PC-3 (cell line): ENCODE measurements at regions not wholly inside any gene's neighbourhood (a gene's known extent, or its start where the extent isn't known, plus 50 kb on each side); places are given as distances from the start of the nearest gene placed in this dataset.

Experiments
- EZH2phosphoT487 ChIP-seq: fragments of 300-600 bp; sonication (generic); IDR thresholded peaks from 2 replicates; pipeline ENCODE4 v1.6.1; 2018; ENCODE audit warnings: mild to moderate bottlenecking, antibody characterized with exemption, low read length, borderline replicate concordance
- TF ChIP-seq, protein P1 (sequence below): fragments of 300-600 bp; sonication (generic); conservative IDR thresholded peaks from 2 replicates; pipeline ENCODE4 v1.5.1; 2017; ENCODE audit warnings: antibody characterized with exemption, low read depth, mild to moderate bottlenecking, low read length

DNA sequence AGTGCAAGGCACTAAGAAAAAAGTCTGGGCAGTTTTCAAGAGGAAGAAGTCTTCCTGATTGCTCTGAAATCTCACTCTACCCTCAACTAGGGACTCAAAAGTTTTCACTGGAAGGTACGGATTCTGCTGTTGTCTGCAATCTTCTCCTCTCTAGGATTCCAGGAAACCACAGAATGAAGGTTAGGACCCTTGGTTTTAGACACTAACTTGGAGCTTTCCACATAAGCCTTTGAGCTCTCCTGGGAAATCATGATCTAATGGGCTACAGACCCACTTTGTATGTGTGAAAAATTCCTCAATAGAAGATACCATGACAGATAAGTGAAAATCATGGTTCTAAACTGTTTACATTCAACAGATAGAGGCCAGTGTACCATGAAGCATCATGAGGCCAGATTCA lies 265.1 kb downstream of the PSAT1 start:
- TF ChIP-seq, protein P1, sequence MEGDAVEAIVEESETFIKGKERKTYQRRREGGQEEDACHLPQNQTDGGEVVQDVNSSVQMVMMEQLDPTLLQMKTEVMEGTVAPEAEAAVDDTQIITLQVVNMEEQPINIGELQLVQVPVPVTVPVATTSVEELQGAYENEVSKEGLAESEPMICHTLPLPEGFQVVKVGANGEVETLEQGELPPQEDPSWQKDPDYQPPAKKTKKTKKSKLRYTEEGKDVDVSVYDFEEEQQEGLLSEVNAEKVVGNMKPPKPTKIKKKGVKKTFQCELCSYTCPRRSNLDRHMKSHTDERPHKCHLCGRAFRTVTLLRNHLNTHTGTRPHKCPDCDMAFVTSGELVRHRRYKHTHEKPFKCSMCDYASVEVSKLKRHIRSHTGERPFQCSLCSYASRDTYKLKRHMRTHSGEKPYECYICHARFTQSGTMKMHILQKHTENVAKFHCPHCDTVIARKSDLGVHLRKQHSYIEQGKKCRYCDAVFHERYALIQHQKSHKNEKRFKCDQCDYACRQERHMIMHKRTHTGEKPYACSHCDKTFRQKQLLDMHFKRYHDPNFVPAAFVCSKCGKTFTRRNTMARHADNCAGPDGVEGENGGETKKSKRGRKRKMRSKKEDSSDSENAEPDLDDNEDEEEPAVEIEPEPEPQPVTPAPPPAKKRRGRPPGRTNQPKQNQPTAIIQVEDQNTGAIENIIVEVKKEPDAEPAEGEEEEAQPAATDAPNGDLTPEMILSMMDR: no peak
- no peak for TF ChIP-seq EZH2phosphoT487
